ENCODE measurements at regions not wholly inside any gene's neighbourhood (a gene's known extent, or its start where the extent isn't known, plus 50 kb on each side); places are given as distances from the start of the nearest gene placed in this dataset.

GRCh38 chr20:6466075-6466810, 301.2 kb upstream of the BMP2 start (continued):
- TF ChIP-seq, protein P1, sequence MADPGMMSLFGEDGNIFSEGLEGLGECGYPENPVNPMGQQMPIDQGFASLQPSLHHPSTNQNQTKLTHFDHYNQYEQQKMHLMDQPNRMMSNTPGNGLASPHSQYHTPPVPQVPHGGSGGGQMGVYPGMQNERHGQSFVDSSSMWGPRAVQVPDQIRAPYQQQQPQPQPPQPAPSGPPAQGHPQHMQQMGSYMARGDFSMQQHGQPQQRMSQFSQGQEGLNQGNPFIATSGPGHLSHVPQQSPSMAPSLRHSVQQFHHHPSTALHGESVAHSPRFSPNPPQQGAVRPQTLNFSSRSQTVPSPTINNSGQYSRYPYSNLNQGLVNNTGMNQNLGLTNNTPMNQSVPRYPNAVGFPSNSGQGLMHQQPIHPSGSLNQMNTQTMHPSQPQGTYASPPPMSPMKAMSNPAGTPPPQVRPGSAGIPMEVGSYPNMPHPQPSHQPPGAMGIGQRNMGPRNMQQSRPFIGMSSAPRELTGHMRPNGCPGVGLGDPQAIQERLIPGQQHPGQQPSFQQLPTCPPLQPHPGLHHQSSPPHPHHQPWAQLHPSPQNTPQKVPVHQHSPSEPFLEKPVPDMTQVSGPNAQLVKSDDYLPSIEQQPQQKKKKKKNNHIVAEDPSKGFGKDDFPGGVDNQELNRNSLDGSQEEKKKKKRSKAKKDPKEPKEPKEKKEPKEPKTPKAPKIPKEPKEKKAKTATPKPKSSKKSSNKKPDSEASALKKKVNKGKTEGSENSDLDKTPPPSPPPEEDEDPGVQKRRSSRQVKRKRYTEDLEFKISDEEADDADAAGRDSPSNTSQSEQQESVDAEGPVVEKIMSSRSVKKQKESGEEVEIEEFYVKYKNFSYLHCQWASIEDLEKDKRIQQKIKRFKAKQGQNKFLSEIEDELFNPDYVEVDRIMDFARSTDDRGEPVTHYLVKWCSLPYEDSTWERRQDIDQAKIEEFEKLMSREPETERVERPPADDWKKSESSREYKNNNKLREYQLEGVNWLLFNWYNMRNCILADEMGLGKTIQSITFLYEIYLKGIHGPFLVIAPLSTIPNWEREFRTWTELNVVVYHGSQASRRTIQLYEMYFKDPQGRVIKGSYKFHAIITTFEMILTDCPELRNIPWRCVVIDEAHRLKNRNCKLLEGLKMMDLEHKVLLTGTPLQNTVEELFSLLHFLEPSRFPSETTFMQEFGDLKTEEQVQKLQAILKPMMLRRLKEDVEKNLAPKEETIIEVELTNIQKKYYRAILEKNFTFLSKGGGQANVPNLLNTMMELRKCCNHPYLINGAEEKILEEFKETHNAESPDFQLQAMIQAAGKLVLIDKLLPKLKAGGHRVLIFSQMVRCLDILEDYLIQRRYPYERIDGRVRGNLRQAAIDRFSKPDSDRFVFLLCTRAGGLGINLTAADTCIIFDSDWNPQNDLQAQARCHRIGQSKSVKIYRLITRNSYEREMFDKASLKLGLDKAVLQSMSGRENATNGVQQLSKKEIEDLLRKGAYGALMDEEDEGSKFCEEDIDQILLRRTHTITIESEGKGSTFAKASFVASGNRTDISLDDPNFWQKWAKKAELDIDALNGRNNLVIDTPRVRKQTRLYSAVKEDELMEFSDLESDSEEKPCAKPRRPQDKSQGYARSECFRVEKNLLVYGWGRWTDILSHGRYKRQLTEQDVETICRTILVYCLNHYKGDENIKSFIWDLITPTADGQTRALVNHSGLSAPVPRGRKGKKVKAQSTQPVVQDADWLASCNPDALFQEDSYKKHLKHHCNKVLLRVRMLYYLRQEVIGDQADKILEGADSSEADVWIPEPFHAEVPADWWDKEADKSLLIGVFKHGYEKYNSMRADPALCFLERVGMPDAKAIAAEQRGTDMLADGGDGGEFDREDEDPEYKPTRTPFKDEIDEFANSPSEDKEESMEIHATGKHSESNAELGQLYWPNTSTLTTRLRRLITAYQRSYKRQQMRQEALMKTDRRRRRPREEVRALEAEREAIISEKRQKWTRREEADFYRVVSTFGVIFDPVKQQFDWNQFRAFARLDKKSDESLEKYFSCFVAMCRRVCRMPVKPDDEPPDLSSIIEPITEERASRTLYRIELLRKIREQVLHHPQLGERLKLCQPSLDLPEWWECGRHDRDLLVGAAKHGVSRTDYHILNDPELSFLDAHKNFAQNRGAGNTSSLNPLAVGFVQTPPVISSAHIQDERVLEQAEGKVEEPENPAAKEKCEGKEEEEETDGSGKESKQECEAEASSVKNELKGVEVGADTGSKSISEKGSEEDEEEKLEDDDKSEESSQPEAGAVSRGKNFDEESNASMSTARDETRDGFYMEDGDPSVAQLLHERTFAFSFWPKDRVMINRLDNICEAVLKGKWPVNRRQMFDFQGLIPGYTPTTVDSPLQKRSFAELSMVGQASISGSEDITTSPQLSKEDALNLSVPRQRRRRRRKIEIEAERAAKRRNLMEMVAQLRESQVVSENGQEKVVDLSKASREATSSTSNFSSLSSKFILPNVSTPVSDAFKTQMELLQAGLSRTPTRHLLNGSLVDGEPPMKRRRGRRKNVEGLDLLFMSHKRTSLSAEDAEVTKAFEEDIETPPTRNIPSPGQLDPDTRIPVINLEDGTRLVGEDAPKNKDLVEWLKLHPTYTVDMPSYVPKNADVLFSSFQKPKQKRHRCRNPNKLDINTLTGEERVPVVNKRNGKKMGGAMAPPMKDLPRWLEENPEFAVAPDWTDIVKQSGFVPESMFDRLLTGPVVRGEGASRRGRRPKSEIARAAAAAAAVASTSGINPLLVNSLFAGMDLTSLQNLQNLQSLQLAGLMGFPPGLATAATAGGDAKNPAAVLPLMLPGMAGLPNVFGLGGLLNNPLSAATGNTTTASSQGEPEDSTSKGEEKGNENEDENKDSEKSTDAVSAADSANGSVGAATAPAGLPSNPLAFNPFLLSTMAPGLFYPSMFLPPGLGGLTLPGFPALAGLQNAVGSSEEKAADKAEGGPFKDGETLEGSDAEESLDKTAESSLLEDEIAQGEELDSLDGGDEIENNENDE (IDR thresholded peaks at IDR 0.05; ENCODE audit: insufficient replicate concordance, low read length) = no peak
- TF ChIP-seq CTCF (IDR thresholded peaks at IDR 0.05; ENCODE audit: control extremely low read depth in 1 of 3, insufficient read depth in 1 of 3, low read depth in 1 of 3, low read length in 3 of 3) (no peak), SRF (IDR thresholded peaks at IDR 0.05; ENCODE audit: low read depth, low read length) (no peak), TEAD4 (IDR thresholded peaks at IDR 0.05; ENCODE audit: low read depth, low read length) (no peak), RBBP5 (IDR thresholded peaks at IDR 0.05; ENCODE audit: borderline replicate concordance, low read depth, low read length) (no peak), TCF12 (IDR thresholded peaks at IDR 0.05; ENCODE audit: low read depth, low read length) (no peak), CREB1 (IDR thresholded peaks at IDR 0.05) (no peak), GABPA (IDR thresholded peaks at IDR 0.05; ENCODE audit: borderline replicate concordance, insufficient read depth, low read length) (no peak)
